B cell (primary cell): ENCODE measurements at regions not wholly inside any gene's neighbourhood (a gene's known extent, or its start where the extent isn't known, plus 50 kb on each side); places are given as distances from the start of the nearest gene placed in this dataset.

Experiments
- ATAC-seq: fragments of 200-7000 bp; cut with Tn5 transposase; one replicate; pipeline ENCODE4 v1.10.0; 2021; ENCODE audit warnings: low read depth, mild to moderate bottlenecking, moderate number of reproducible peaks, moderate library complexity
- CTCF ChIA-PET: fragments of 350-600 bp; sonication (Branson Sonifier 250); formaldehyde crosslinking; loops from one replicate; lab custom pipeline; 2021; ENCODE audit warnings: antibody characterized with exemption, inconsistent platforms; lab: Charles Lee
- POLR2A ChIA-PET: fragments of 350-600 bp; sonication (Branson Sonifier 250); formaldehyde crosslinking; loops from one replicate; lab custom pipeline; 2021; ENCODE audit warnings: antibody characterized with exemption; lab: Charles Lee
- DNase-seq: peaks from one replicate; pipeline ENCODE4 v3.0.0; 2013
- H2AFZ ChIP-seq: 2 replicates; pipeline ENCODE4 v1.6.1; 2012; ENCODE audit warnings: mild to moderate bottlenecking, low read depth, low read length; ENCODE audit not compliant: insufficient read depth, poor library complexity, severe bottlenecking
- H3K27ac ChIP-seq, 2 donors: 1 replicate in 1 of 2; 2 replicates in 1 of 2; pipeline ENCODE4 v1.5.1; 2012 to 2013; ENCODE audit warnings: low read length in 2 of 2, mild to moderate bottlenecking in 2 of 2, moderate library complexity in 1 of 2
- H3K27me3 ChIP-seq, 4 experiments: fragments of 200-600 bp in 1 of 4; sonication (generic) in 1 of 4; replicated peaks in 1 of 4; 1 replicate in 2 of 4; 2 replicates in 2 of 4; pipeline versions ENCODE4 v1.6.1 to v1.7.0; 2013 to 2016; ENCODE audit warnings: low read length in 3 of 4, mild to moderate bottlenecking in 2 of 4, mixed read lengths in 1 of 4, moderate library complexity in 1 of 4; ENCODE audit not compliant: insufficient read depth in 4 of 4, control insufficient read depth in 3 of 4; ENCODE audit errors: control extremely low read depth in 1 of 4
- H3K36me3 ChIP-seq, 2 experiments: replicated peaks in 1 of 2; 1 replicate in 1 of 2; 2 replicates in 1 of 2; pipeline versions ENCODE4 v1.6.1 to v1.7.1; 2013; ENCODE audit warnings: low read length in 1 of 2; ENCODE audit not compliant: insufficient read depth in 2 of 2, control insufficient read depth in 1 of 2; ENCODE audit errors: control extremely low read depth in 1 of 2, extremely low read depth in 1 of 2
- H3K4me1 ChIP-seq, 2 donors: fragments of 200-600 bp in 1 of 2; sonication (generic) in 1 of 2; 1 replicate in 1 of 2; 2 replicates in 1 of 2; pipeline versions ENCODE4 v1.5.1 to v1.6.1; 2013 to 2017; ENCODE audit warnings: low read length in 2 of 2; ENCODE audit not compliant: control insufficient read depth in 2 of 2, insufficient read depth in 2 of 2
- H3K4me2 ChIP-seq: replicated peaks from 2 replicates; pipeline ENCODE3; 2012; ENCODE audit warnings: mild to moderate bottlenecking, low read depth, low read length; ENCODE audit not compliant: poor library complexity, severe bottlenecking
- H3K4me3 ChIP-seq, 5 experiments: fragments of 200-600 bp in 1 of 5; sonication (generic) in 1 of 5; 1 replicate in 3 of 5; 2 replicates in 2 of 5; pipeline versions ENCODE4 v1.5.1 to v1.7.0; 2011 to 2016; ENCODE audit warnings: low read length in 4 of 5, mild to moderate bottlenecking in 4 of 5, low read depth in 2 of 5, control low read depth in 1 of 5, moderate library complexity in 1 of 5; ENCODE audit not compliant: insufficient read depth in 1 of 5; ENCODE audit errors: control extremely low read depth in 1 of 5, extremely low read depth in 1 of 5
- H3K79me2 ChIP-seq: fragments of 200-600 bp; sonication (generic); one replicate; pipeline ENCODE4 v1.6.0; 2016; ENCODE audit warnings: low read length; ENCODE audit not compliant: control insufficient read depth, insufficient read depth
- H3K9ac ChIP-seq: fragments of 200-600 bp; sonication (generic); 2 replicates; pipeline ENCODE4 v1.6.1; 2017; ENCODE audit warnings: mild to moderate bottlenecking, low read length, moderate library complexity
- H3K9me3 ChIP-seq, 3 donors: one replicate each; pipeline versions ENCODE4 v1.6.1 to v1.7.1; 2013; ENCODE audit warnings: low read length in 2 of 3; ENCODE audit not compliant: control insufficient read depth in 2 of 3, insufficient read depth in 1 of 3; ENCODE audit errors: control extremely low read depth in 1 of 3
- H4K20me1 ChIP-seq: 2 replicates; pipeline ENCODE4 v1.6.0; 2012; ENCODE audit warnings: mild to moderate bottlenecking, low read length; ENCODE audit not compliant: insufficient read depth, control insufficient read depth, poor library complexity, severe bottlenecking
- H3K27ac Mint-ChIP-seq: one replicate; pipeline ENCODE4 v1.8.0; 2021; ENCODE audit warnings: mixed read lengths
- H3K27me3 Mint-ChIP-seq: one replicate; pipeline ENCODE4 v1.8.0; 2021; ENCODE audit warnings: mixed read lengths
- H3K4me1 Mint-ChIP-seq: one replicate; pipeline ENCODE4 v1.8.0; 2021; ENCODE audit warnings: mixed read lengths
- H3K4me3 Mint-ChIP-seq: one replicate; pipeline ENCODE4 v1.8.0; 2021; ENCODE audit warnings: mixed read lengths
- H3K9me3 Mint-ChIP-seq: one replicate; pipeline ENCODE4 v1.8.0; 2022; ENCODE audit warnings: mixed read lengths; ENCODE audit not compliant: insufficient read depth
- EZH2 ChIP-seq: IDR thresholded peaks from 2 replicates; pipeline ENCODE4 v1.6.1; 2012; ENCODE audit warnings: borderline replicate concordance, low read depth, mild to moderate bottlenecking, moderate library complexity, low read length; ENCODE audit not compliant: insufficient read depth, poor library complexity, severe bottlenecking
- WGBS: methylation state at CpG from one replicate; pipeline ENCODE4 v1.1.5; 2013; ENCODE audit warnings: missing lambda C conversion rate; ENCODE audit not compliant: insufficient coverage; 5-methylcytosine and 5-hydroxymethylcytosine counted together
- intact Hi-C: fragments of 100-400 bp; cut with micrococcal nuclease; formaldehyde crosslinking; loops from one replicate; pipeline ENCODE4 v1.10.0; 2022
- TF ChIP-seq, protein P1 (sequence below): fragments of 200-600 bp; IDR thresholded peaks from one replicate; pipeline ENCODE4 v1.8.0; 2022; ENCODE audit warnings: antibody characterized with exemption, mild to moderate bottlenecking

- H4K20me1 ChIP-seq = no peaks in the 10 kb centered on the region
- H3K36me3 ChIP-seq = no peaks in the 10 kb centered on the region
- no peak overlapping the region for H2AFZ ChIP-seq
- no peaks in the 10 kb centered on the region for H3K79me2 ChIP-seq
- DNase-seq (no peak), ATAC-seq (no peak)
- no peaks in the 10 kb centered on the region for H3K27me3 Mint-ChIP-seq
- H3K27ac ChIP-seq = no peak overlapping the region
- WGBS = no CpG with 5 or more reads among the region's 2 CpGs
- ChIA-PET POLR2A (no interaction called here), CTCF (no interaction called here)
- no peaks in the 10 kb centered on the region for H3K9me3 ChIP-seq
- H3K4me3 Mint-ChIP-seq = no peak overlapping the region
- no peaks in the 10 kb centered on the region for H3K4me1 ChIP-seq
- no peak for TF ChIP-seq EZH2
- TF ChIP-seq, protein P1, sequence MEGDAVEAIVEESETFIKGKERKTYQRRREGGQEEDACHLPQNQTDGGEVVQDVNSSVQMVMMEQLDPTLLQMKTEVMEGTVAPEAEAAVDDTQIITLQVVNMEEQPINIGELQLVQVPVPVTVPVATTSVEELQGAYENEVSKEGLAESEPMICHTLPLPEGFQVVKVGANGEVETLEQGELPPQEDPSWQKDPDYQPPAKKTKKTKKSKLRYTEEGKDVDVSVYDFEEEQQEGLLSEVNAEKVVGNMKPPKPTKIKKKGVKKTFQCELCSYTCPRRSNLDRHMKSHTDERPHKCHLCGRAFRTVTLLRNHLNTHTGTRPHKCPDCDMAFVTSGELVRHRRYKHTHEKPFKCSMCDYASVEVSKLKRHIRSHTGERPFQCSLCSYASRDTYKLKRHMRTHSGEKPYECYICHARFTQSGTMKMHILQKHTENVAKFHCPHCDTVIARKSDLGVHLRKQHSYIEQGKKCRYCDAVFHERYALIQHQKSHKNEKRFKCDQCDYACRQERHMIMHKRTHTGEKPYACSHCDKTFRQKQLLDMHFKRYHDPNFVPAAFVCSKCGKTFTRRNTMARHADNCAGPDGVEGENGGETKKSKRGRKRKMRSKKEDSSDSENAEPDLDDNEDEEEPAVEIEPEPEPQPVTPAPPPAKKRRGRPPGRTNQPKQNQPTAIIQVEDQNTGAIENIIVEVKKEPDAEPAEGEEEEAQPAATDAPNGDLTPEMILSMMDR = no peak
- H3K4me3 ChIP-seq = no peak overlapping the region
- no peaks in the 10 kb centered on the region for H3K4me1 Mint-ChIP-seq
- intact Hi-C loops = no loop called here
- H3K27me3 ChIP-seq = no peaks in the 10 kb centered on the region
- H3K9ac ChIP-seq = no peak overlapping the region
- no peak overlapping the region for H3K27ac Mint-ChIP-seq
- no peak overlapping the region for H3K4me2 ChIP-seq
- no peaks in the 10 kb centered on the region for H3K9me3 Mint-ChIP-seq
Measured at GRCh38 chr12:88889326-88890110, 309.2 kb upstream of the KITLG start.

DNA sequence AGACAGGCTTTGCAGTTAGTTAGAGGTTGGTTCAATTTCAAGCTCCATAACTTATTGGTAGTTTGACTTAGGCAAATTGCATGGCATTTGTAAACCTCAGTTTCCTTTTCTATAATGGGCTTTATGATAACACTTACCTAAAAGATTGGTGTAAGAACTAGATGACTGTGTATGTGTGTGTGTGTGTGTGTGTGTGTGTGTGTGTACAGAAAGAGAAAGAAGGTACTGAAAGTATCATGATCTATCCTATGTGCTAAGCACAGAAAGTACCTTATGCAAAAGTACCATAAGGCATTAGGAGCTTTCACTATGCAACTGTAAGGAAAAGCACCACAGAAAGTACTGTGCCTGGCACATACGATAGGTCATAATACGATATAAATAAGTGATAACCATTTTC is 304.3 kb upstream of the KITLG start:
- ATAC-seq = no peak
- Histone ChIP-seq H3K4me3 (no peak overlapping the region), H3K9ac (no peak overlapping the region), H4K20me1 (no peaks in the 10 kb centered on the region), H3K4me1 (no peaks in the 10 kb centered on the region), H3K79me2 (no peaks in the 10 kb centered on the region), H3K36me3 (no peaks in the 10 kb centered on the region), H3K27ac (no peak overlapping the region), H3K27me3 (no peaks in the 10 kb centered on the region), H2AFZ (no peak overlapping the region), H3K4me2 (no peak overlapping the region), H3K9me3 (no peaks in the 10 kb centered on the region)
- Mint-ChIP-seq H3K27me3 (no peaks in the 10 kb centered on the region), H3K4me1 (no peaks in the 10 kb centered on the region), H3K27ac (no peak overlapping the region), H3K9me3 (peaks cover 2% of the 10 kb centered on the region), H3K4me3 (no peak overlapping the region)
- ChIA-PET CTCF (no interaction called here), POLR2A (no interaction called here)
- intact Hi-C loops = no loop called here
- 100% methylated on average over 2 of the region's 2 CpGs for WGBS
- DNase-seq = no peak
- TF ChIP-seq EZH2 = no peak
- TF ChIP-seq, protein P1 = no peak
